ENCODE measurements at regions not wholly inside any gene's neighbourhood (a gene's known extent, or its start where the extent isn't known, plus 50 kb on each side); places are given as distances from the start of the nearest gene placed in this dataset.

DNA sequence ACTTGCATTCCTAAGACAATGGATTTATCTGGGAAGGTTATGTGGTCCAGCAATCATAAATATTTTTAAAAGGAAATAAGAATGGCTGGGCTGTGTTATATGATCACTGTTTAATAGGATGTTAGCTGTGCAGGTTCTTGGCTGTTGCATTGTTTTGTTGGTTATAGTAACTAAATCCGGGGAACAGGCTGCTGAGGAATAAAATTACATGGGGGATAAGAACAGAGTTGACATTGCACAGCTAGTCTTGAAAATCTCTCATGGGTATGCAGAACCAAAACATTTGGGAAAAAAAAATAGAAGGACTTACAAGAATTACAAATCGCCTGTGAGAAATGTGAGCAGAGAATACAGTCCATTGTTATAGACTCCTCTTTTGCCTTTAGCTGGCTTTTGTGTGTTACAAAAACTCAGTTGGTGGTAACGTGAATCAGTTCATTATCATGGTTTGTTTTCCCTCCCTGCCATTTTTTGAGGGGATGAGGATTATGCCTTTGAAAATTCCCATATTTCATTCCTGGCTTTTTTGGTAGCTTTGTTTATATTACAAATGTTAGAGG lies 375.3 kb upstream of the DAB2 start:
- intact Hi-C loops (cut with DNase I; ENCODE audit: low total_unique reads) = no loop called here
- no peak for TF ChIP-seq POLR2A (IDR thresholded peaks at IDR 0.05)
- TF ChIP-seq, protein P1, sequence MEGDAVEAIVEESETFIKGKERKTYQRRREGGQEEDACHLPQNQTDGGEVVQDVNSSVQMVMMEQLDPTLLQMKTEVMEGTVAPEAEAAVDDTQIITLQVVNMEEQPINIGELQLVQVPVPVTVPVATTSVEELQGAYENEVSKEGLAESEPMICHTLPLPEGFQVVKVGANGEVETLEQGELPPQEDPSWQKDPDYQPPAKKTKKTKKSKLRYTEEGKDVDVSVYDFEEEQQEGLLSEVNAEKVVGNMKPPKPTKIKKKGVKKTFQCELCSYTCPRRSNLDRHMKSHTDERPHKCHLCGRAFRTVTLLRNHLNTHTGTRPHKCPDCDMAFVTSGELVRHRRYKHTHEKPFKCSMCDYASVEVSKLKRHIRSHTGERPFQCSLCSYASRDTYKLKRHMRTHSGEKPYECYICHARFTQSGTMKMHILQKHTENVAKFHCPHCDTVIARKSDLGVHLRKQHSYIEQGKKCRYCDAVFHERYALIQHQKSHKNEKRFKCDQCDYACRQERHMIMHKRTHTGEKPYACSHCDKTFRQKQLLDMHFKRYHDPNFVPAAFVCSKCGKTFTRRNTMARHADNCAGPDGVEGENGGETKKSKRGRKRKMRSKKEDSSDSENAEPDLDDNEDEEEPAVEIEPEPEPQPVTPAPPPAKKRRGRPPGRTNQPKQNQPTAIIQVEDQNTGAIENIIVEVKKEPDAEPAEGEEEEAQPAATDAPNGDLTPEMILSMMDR (IDR thresholded peaks at IDR 0.05) = no peak
- Histone ChIP-seq H3K27me3 (no peaks in the 10 kb centered on the region), H3K9me3 (no peaks in the 10 kb centered on the region), H3K4me1 (no peaks in the 10 kb centered on the region), H3K27ac (no peak overlapping the region), H3K4me3 (no peak overlapping the region), H3K36me3 (no peaks in the 10 kb centered on the region)
- DNase-seq = no peak

DNA sequence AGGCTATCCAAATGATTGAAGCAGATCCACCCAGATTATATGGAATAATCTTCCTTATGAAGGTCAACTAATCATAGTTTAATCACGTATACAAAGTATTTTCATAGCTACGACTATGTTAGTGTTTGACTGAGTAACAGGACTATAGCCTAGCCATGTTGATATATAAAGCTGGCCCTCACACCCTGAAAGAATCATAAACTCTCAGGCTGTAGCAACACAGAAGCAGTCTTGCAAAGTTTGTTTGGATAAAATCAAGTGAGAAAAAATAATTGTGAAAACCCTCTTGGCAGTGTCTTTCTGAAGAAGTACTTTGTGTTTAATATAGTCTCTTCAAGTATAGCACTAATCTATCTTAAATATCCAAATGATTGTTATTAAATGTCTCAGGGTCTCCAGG lies 374.5 kb upstream of the DAB2 start:
- Histone ChIP-seq H3K4me1 (no peaks in the 10 kb centered on the region), H3K27ac (no peak overlapping the region), H3K4me3 (no peak overlapping the region), H3K9me3 (no peaks in the 10 kb centered on the region), H3K27me3 (no peaks in the 10 kb centered on the region), H3K36me3 (no peaks in the 10 kb centered on the region)
- no peak for TF ChIP-seq POLR2A (IDR thresholded peaks at IDR 0.05)
- TF ChIP-seq, protein P1 (IDR thresholded peaks at IDR 0.05) = no peak
- DNase-seq = no peak
- intact Hi-C loops (cut with DNase I; ENCODE audit: low total_unique reads) = no loop called here

DNA sequence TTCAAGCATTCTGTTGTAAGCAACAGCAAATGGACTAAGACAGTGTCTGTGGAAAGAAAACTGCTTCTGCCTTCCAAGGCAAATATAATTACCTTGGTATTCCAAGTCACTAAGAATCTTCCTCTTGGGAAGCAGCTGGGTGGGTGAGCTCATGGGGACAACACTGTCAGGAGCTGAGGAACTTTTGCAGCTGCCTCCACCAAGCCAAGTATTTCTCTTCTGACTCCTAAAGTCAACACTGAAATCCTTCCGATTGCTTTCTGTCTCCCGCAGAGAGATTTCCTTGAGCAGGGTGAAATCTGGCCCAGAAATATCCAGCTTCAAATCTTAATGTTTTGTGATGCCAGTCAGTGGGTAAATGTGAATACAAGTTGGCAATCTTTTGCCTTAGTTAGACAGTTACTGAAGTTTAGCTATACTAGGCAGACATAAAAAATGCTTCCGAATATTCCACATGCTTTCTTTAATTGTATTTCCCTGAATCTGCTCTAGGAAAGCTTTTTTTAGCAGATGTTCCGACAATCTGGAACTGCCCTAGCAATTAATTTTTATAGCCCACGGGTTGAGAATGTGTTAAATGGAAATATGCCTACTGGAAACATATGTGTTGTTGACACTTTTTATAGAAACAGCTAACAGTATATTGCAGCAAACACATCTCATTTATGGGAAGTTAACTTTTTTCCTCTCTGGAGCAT lies 369.9 kb upstream of the DAB2 start:
- TF ChIP-seq POLR2A (IDR thresholded peaks at IDR 0.05) = no peak
- TF ChIP-seq, protein P1 (IDR thresholded peaks at IDR 0.05) = no peak
- no peaks in the 10 kb centered on the region for H3K27me3 ChIP-seq
- H3K9me3 ChIP-seq = no peaks in the 10 kb centered on the region
- no peak for DNase-seq
- H3K36me3 ChIP-seq = no peaks in the 10 kb centered on the region
- intact Hi-C loops (cut with DNase I; ENCODE audit: low total_unique reads) = no loop called here
- H3K4me1 ChIP-seq = no peaks in the 10 kb centered on the region
- no peak overlapping the region for H3K4me3 ChIP-seq
- no peak overlapping the region for H3K27ac ChIP-seq

DNA sequence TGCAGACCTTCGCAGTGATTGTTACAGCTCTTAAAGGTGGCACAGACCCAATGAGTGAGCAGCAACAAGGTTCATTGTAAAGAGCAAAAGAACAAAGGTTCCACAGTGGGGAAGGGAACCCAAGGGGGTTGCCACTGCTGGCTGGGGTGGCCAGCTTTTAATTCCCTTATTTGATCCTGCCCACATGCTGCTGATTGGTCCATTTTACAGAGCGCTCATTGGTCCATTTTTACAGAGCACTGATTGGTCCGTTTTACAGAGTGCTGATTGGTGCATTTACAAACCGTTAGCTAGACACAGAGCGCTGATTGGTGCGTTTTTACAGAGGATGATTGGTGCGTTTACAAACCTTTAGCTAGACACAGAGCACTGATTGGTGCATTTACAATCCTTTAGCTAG lies 360.6 kb upstream of the DAB2 start:
- no peak overlapping the region for H3K4me3 ChIP-seq
- intact Hi-C loops (cut with DNase I; ENCODE audit: low total_unique reads) = no loop called here
- TF ChIP-seq POLR2A (IDR thresholded peaks at IDR 0.05) = no peak
- TF ChIP-seq, protein P1 (IDR thresholded peaks at IDR 0.05) = no peak
- H3K4me1 ChIP-seq = no peaks in the 10 kb centered on the region
- H3K27me3 ChIP-seq = no peaks in the 10 kb centered on the region
- H3K9me3 ChIP-seq = no peaks in the 10 kb centered on the region
- no peak overlapping the region for H3K27ac ChIP-seq
- DNase-seq = no peak
- no peaks in the 10 kb centered on the region for H3K36me3 ChIP-seq

DNA sequence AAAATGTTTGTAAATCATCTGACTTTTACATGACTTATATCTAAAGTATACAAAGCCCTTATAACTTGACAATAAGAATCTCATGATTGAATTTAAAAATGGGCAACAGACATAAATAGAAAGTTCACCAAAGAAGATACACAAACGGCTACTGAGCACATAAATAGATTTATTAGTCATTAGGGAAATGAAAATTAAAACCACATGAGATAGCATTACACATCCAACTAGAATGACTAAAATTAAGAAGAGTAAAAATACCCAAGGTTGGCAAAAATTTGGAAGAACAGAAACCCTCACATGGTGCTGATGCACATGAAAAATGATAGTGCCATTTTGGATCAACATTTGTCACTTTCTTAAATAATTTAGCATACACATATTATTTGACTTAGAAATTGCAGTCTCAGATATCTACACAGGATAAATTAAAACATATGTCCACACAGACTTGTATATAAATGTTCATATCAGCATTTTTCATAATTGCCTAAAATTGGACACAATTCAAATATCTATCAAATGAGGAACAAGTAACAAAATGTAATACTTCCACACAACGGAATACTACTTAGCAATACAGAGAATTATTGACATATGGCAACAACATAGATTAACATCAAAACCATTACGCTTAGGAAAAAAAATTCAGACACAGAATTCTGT lies 359.1 kb upstream of the DAB2 start:
- Histone ChIP-seq H3K36me3 (no peaks in the 10 kb centered on the region), H3K27ac (no peak overlapping the region), H3K9me3 (no peaks in the 10 kb centered on the region), H3K4me3 (no peak overlapping the region), H3K27me3 (no peaks in the 10 kb centered on the region), H3K4me1 (no peaks in the 10 kb centered on the region)
- TF ChIP-seq POLR2A (IDR thresholded peaks at IDR 0.05) = no peak
- TF ChIP-seq, protein P1 (IDR thresholded peaks at IDR 0.05) = no peak
- intact Hi-C loops (cut with DNase I; ENCODE audit: low total_unique reads) = no loop called here
- no peak for DNase-seq

All from uterus (tissue), 3 donors.